NCI-H1105 treated with DMSO at 0.1 percent for 48 hours (cell line): ENCODE measurements at regions not wholly inside any gene's neighbourhood (a gene's known extent, or its start where the extent isn't known, plus 50 kb on each side); places are given as distances from the start of the nearest gene placed in this dataset.

Source experiments
- DNase-seq: peaks from one replicate; lab custom pipeline; 2025; lab: John Stamatoyannopoulos, UW

DNA sequence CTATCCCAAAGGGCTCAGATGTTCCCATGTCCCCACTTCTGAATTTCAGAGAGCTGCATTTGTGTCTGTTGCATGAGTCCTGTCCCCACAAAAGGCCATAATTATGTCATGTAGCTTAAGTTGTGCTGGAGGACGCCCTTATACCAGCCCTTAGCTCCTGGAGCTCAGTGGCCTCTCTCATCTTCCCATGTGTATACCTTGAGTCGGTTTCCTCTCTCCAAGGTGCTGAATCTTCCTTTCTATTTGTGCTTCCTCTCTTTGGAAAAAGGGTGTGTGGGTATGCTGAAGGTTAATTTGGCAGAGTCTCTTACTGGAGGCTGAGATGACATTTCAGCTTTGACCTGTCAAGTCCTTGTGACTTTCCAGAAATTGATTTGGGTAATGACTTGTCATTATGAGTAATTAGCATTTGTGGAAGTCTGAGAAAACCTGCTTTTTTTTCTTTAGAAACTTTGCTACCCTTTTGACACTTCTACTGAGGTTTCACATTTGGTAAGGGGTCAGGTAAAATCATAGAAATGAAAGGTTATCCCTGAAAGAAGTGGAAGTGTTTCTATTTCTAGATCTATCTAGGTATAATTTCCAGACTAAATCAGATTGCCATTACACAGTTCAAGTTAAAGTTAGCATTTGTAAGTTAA, 185.4 kb downstream of the ABCC12 start:
- no peak for DNase-seq

DNA sequence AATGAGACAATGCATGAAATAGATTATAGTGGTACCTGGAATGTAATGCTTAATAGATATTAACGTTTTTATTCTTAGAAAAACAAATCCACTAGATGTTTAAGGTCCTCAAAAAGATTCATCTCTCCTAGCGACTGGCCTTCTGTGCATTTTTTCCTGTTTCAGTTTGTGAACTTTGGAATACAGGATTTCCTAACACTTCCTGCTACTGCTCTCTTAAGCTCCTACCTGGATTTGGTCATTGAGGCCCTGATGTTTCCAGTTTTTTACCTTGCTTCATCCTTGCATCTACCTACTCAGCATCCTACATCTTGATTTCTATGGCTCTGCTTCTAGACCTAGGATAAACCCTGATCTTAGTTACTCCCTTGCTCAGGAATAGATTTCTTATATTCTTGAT, 188.4 kb downstream of the ABCC12 start:
- no peak for DNase-seq

DNA sequence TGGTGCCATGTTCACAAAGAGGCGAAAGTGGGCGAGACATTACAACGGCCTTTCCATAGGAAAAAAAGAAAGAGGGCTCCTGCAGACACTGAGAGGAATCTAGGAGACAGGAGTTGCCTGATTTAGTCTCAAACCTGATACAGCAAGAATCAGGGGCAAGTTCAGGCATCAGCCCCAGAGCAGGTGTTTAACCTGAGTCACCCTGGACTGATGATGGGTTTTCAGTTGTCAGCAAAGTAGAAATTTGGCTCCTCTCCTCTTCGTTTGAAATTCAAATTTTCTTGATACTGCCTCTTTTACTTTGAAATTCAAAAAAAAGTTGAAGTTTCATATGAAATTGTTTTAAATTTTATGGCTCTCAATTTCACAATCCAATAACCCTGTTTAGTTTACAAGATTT, 189.5 kb downstream of the ABCC12 start:
- DNase-seq = peak; percentile 88

DNA sequence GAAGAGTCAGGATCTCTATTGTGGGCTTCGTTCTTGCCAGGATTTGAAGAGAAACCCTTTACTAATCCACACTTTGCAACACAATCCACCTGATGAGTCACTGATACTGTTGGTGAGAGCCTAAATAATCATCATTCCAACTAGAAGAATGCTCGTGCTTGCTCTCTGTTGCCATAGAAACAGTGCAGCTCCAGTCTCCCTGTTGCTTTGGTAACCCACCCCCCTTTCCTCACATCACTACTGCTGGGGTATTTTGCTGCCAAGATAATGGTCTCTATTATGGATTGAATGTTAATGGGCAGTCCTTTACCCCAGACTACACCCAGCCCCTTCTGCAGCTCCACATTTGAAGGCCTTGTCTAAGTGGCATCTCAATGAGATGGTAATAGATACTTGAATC, 190.4 kb downstream of the ABCC12 start:
- DNase-seq = peak; percentile 100

DNA sequence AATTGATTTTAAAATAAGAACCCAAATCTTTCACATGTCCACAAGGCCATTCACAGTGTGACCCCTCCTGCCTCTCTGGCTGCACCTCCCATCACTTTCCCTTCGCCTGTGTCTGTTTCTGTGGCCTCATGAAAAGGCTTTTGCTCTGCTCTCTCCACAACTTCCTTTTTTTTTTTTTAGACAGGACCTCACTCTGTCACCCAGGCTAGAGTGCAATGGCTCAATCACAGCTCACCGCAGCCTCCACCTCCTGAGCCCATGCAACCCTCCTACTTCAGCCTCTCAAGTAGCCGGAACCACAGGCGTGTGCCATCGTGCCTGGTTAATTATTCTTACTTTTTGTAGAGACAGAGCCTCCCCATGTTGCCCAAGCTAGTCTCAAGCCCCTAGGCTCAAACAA, 197.1 kb downstream of the ABCC12 start:
- no peak for DNase-seq

DNA sequence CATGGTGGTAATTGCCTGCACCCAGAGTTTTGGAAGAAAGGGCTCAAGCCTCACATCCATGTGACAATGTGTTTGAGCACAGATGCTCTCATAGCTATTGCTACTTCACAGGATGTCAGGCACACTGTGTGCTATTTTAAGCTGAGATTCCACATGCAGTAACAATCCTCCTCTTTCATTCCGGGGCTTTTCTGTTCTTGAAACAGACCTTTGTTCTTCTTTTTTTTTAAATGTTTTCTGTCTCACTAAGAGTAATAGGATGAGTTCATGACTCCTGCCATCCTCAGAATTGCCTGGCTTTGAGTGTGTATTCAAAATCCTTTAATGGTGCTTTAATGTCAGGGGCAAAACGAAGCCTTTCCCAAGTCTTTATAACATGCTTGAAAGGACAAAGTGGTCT, 198.9 kb downstream of the ABCC12 start:
- DNase-seq = no peak

DNA sequence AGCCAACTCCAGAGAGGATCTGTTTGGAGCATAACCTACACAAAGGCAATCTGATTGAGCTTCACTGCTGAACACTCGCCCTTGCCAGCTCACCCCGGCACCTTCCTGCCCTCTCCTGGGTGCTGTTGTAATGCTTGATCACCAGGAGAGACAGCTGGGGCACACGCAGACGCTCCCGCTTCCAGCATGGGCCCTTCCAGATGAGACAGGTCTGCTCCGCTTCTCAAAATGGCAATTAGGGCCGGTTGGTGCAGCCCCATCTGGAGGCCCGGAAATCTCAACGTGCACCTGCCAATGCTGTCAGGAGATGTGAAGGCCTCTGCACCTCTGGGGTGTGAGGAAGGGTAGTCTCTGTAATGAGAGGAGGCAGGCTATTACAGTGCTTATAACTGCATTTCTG, 206.1 kb downstream of the ABCC12 start:
- DNase-seq = no peak

DNA sequence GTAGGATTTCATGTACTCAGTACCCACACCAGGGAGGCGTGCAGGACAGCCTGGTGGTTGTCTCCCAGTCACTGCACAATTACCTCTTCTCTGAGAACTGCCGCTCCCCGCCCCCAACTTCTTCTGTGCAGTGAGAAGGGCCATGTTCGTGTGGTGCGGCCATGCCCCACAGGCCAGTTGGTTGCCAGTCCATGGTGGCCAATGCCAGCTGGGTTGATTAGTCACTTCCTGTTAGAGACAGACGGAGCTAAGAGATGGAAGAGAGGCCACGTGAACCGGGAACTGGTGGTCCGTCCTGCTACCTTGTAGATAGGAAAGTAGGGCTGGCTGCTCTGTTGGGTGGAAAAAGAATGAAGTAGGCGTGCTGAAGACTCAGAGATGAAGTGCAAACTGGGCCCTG, 206.5 kb downstream of the ABCC12 start:
- no peak for DNase-seq

DNA sequence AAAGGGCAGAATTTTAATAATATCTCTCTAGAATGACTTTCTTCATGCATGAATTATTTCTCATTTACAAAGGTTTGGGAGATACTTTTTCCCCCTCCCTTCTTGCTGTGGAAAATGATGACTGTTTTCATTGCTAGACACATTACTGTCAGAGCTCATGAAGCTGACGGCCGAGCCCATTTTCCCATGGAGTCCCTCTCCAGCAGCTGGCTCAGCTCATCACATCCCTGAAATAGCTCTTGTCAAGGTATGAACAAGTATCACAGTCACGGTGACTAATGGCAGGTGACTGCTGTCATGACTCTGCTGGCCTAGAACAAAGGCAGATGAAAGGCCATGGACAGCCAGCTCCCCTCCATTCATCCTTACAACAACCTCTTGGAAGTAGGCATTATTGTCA, 208.1 kb downstream of the ABCC12 start:
- no peak for DNase-seq

DNA sequence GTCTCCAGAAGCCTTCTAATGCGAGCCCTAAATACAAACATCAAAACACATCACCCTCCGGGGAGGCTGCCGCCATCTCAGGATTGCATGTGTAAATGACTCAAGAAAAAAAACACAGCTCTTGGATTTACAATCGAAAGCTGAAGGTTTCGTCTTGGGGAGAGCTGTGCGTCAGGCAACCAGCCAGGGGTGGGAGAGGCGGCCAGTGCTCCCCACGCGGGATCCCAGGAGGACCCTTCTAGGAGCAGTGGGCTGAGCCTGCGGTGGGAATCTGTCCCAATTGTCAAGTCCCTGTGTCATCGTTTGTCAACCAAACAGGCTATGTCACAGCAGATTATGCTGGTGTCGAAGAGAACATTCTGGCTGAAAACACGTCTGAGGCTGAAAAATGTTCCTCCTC, 209.7 kb downstream of the ABCC12 start:
- DNase-seq = no peak

DNA sequence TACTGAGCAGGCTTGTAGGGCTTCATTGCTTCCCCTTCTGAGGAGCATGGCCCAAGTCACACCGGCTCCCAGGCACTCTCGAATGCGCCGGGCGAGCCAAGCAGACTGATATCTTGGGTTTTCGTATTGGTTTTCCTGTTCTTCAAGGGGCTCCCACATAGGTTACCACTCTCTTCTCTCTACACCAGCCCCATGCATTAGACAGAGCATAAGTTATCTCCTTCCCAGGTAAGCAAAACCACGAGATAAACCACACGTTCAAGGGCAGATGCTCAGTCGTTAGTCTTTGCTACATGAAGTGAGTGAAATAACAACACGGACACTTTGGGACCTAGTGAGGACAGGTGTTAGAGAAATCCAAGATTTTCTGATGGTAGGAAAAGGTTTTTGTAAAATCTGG, 211.2 kb downstream of the ABCC12 start:
- DNase-seq = no peak

DNA sequence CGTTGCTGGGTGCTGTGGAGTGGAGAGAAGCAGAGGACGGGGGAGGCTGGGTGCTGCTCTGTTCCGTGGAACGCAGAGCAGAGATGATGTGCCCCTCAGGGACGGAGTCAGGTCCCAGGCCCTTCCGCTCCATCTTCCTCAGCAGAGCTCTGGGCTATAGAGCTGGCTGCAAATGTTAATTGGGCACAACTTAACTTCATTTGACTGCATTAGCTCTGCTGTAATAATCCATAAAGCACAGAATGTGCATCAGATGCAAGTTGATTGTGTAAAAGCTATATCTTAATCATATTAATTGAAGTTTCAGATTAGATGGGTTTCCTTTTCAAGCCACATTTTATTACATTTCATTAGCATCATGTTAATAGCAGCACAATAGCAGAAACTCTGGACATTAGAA, 212.6 kb downstream of the ABCC12 start:
- no peak for DNase-seq

DNA sequence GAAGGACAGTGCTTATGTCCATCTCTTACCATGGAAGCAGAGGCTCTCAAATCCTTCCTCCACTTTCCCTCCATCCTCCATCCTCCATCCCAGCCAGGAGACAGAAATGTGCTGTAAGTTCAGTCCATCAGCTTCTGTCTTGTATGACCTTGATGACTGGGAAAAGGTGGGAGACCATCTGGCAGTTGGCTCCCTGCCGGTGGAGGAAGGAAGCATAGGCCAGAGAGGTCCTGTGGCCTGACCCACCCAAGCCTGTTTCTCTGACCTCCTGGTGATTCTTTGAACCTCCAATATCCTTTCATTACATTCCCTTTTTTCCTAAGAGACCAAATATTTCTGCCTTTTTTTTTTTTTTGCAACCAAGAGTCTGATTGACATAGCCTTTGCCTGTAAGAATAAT, 215.3 kb downstream of the ABCC12 start:
- no peak for DNase-seq

DNA sequence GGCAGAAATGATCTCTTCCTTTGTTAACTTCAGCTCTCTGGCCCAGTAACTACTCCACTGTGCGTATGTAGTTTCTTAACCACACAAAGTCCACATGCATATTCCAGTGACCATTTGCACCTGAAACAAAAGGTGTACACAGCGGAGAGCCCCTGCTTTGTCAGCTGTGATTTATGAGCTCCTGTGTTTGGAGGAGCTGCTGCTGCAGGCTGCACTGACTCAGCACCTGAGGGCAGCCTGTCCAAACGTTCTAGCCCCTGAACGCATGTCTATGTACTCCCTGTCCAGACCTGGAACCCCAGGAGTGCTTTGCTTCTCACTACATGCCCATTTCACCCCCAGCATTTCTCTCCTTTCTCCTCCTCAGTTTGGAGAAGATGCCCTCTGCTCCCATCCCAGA, 216.1 kb downstream of the ABCC12 start:
- DNase-seq = no peak

DNA sequence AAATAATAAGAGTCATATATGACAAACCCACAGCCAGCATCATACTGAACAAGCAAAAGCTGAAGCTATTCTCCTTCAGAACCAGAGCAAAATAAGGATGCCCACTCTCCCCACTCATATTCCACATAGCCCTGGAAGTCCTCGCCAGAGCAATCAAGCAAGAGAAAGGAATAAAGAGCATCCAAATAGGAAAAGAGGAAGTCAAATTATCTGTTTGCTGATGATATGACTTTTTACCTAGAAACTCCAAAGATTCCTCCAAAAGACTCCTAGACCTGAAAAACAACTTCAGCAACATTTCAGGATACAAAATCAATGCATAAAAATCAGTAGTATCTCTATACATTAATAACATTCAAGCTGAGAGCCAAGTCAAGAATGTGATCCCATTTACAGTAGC, 217.5 kb downstream of the ABCC12 start:
- DNase-seq = no peak

DNA sequence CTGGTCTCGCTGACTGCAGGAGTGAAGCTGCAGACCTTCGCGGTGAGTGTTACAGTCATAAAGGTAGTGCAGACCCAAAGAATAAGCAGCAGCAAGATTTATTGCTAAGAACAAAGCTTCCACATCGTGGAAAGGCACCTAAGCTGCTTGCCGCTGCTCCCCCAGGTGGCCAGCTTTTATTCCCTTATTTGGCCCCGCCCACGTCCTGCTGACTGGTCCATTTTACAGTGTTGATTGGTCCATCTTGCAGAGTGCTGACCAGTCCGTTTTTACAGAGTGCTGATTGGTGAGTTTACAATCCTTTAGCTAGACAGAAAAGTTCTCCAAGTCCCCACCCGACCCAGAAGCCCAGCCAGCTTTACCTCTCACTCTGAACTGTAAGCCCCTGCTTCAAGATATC, 227.8 kb downstream of the ABCC12 start:
- no peak for DNase-seq

DNA sequence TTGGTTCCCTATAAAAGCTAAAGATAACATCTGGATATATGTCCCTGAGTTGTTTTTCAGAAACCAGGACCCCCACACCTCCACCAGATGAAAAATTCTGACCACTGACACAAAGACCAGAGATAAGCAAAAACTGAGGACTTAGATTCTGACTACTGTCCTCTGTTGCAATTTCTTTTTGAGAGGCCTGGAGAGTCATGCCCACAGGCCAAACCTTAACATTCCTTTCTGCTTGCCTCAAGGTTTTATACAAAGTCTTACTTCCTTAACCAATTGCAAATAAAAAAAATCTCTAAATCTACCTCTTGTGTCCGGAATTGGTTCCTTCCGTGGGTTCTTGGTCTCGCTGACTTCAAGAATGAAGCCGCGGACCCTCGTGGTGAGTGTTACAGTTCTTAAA, 228.5 kb downstream of the ABCC12 start:
- no peak for DNase-seq

DNA sequence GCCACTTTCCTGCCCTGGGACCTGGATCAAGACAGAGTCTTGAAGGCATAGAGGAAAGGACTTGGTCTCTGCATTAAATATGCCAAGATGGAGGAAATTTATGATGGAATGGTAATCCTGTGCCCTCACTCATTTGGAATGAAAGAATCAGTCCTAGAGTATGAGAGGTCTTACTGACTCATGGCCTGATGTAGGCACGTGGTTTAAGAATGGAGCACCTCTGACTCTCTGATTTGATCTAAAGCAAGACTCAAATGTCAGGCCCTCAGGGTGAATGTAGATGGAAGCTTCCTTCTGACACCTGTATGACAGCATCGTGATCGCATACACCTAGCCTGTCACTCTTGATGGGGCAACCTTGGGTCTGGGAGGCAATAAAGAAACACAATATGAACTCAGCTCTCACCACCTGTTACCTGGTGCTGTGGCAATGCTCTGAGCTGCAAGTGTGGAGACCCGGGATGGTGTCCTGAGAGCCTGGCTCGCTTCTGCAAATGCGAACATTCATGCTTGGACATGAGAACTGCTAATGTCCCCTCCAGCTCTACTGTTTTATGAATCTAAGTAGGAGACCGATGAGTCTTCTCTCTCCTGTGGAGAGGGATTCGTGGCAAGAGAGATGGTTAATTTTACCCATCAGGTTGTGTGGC, 229.9 kb downstream of the ABCC12 start:
- DNase-seq = no peak

DNA sequence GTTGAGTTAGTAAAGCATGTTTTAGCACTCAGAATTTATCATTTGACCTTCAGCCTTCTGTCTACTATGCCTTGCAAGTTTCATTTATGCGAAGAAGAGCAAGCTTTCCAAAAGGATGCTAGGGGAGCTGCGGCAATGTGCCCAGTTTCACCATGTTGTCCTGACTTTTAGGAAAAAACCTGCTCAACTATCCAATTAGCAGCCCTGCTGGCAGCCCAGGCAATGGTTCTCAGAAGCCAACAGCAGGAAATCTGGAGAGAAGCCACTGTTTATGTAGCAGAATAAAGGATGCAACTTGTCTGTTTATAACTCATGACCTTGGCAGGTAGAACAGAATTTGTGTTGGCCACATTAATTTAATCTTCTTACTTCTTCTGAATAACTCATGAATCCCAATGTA, 230.8 kb downstream of the ABCC12 start:
- DNase-seq = no peak

DNA sequence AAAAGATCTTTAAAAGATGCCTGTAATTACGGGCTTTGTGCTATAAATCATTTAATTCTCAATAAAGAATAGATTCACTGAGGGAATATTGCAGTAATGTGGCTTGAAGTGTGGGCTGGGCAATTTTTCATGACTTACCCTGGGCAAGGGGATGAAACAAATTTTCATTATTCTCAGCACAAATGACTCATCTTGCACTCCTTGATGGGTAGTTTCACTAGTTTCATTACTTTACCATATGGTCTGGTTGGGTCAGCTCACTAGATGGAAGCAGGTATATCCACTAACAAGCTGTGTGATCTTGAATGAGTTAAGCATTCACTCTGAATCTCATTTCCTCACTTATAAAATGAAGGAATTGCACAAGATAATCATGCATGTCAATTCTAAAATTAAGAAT, 234.3 kb downstream of the ABCC12 start:
- DNase-seq = no peak

DNA sequence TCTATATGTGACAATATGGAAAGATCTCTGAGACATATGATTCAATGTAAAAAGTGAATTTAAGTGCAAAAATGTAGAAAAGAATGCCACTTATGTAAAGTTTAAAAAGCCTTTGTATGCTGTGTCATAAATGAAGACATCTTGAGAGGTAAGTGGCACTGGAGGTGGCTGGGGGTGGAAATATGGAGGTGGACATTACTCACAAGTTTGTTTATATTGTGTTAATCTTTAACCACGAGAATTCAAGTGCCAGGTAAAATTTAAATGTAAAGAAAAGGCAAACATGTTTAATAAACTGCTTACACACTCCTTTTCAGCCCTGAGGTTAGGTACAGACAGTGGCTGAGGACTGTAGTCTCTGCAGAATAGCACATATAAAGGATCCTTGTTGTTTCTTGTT, 235.1 kb downstream of the ABCC12 start:
- no peak for DNase-seq

DNA sequence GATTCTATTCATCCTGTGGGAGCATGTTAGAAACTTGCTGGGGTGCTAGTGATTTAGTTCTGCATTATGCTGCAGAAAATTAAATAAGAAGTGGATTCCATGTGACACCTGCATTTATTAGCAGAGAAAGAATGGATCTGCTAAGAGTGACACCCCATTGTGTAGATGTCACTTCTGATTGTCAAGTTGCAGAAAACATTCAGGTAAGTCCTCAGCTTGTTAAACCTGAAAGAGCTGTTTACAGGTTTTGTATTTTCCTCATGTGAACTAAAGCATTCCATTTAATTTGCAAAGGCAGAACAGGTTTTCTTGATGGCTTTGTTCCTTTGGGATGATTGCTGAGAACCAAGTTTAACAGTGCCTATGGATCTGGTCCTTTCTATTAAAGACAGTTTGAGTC, 238.7 kb downstream of the ABCC12 start:
- DNase-seq = no peak

DNA sequence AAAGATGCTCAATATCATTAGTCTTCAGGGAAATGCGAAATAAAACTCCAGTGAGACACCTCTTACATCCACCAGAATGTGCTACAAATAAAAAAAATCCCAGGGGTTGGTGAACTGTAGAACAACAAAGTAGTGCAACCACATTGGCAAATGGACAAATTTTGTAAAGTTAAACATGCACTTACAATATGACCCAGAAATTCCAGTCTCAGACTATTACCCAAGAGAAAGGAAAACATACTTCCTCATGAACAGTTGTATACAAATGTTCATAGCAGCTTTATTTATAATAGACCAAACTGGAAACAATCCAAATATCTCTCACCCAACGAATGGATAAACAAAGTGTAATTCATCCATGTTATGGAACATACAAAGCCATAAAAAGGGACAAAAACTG, 239.5 kb downstream of the ABCC12 start:
- no peak for DNase-seq

DNA sequence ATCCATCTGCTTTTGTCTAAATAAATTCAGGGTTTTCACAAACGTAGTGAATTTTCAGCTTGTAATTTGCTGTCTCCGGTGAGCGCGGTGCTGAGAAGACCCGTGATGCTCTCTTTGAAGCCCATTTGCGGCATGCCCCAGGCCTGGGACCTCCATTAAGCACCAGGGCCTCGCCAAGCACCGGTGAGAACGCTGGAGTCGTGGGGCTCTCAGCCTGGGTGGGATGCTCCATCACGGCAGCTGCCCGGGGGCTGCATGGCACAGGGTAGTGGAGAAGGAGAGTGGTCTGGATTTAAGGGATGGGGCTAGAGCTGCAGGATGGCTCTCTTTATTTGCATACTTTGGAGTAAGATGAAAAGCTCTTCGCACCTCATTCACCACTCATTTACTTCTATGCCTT, 248.7 kb downstream of the ABCC12 start:
- no peak for DNase-seq
